ENCODE measurements at regions not wholly inside any gene's neighbourhood (a gene's known extent, or its start where the extent isn't known, plus 50 kb on each side); places are given as distances from the start of the nearest gene placed in this dataset.

GRCh38 chr22:48088926-48089536 is 1326.6 kb downstream of the TBC1D22A start:
- no peak for DNase-seq
- intact Hi-C loops (cut with DNase I), result no loop called here
- ATAC-seq (ENCODE audit: poor library complexity), result no peak

DNA sequence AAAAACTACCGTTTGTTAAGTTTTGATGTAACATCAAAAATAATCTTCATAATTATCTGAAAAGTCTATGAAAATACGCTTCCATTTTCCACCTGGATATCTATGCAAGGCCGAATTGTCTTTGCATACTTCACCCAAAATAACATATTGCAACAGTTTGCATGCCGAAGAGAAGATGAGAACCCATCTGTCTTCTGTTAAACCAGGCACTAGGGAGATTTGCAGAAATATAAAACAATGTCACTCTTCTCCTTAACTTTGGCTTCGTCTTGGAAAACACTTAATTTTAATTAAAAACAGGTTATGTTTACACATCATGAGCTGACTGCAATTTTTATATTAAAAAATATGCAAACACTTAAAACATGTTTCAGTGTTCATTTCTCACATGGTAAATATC is 1325.8 kb downstream of the TBC1D22A start:
- intact Hi-C loops (cut with DNase I), result no loop called here
- no peak for ATAC-seq (ENCODE audit: poor library complexity)
- no peak for DNase-seq

GRCh38 chr22:48085901-48086645 is 1323.6 kb downstream of the TBC1D22A start:
- DNase-seq, result no peak
- no peak for ATAC-seq (ENCODE audit: poor library complexity)
- intact Hi-C loops (cut with DNase I), result no loop called here

GRCh38 chr22:48084729-48085050 is 1322.2 kb downstream of the TBC1D22A start:
- intact Hi-C loops (cut with DNase I), result no loop called here

DNA sequence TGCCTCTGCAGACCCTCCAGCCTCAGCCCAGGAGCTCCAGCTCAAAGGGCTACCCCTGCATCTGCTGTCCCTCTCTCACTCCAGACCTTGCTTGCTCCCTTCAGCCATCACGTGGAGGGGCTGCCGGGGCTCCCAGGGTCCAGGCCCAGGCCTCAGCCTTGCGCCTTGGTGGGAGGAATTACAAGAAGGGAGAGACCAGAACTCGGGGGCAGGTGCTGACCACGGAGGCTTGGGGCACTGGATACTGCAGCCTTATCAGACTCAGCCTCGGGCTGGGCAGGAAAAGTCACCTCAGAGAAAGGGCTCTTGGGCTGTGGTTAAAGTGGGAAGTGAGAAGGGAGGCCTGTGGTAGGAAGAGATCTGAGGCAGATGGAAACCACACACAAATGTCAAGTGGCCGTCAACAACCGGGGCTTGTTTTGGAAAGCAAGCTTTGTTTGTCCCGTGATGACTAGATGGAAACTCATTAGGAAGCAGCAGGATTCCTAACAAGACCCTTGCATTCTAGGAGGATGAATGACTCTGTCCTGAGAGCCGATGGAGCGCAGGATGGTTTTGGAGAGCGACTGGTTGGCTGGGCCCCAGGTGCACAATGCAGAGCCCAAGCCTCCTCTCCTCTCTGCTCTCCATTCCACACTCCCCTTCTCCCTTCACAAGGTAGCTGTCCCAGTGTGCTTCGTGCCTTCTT is 1321.7 kb downstream of the TBC1D22A start:
- intact Hi-C loops (cut with DNase I), result no loop called here
- DNase-seq (no peak), ATAC-seq (ENCODE audit: poor library complexity) (no peak)

More at GRCh38 chr22:48084729-48085050, 1322.2 kb downstream of the TBC1D22A start:
- DNase-seq, result no peak
- ATAC-seq (ENCODE audit: poor library complexity), result no peak

DNA sequence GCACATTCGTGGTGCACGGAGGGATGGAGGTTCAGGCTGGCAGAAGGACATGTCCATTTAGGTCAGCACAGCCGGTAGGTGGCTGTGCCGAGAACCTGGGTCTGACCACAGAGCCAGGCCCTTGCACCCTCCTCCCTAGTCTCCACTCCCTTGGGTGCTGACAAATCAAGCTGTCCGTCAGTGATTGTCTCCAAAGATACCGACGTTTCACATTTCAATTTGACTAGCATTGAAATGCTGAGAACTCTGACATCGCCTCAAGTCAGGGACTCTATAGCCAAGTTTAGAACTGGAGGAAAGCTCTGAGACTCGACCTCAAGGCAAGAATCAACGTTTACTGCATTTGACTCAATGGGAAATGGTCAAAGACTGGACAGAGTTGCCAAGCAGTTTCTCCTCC is 1321.1 kb downstream of the TBC1D22A start:
- intact Hi-C loops (cut with DNase I), result no loop called here
- ATAC-seq (ENCODE audit: poor library complexity) (no peak), DNase-seq (no peak)

DNA sequence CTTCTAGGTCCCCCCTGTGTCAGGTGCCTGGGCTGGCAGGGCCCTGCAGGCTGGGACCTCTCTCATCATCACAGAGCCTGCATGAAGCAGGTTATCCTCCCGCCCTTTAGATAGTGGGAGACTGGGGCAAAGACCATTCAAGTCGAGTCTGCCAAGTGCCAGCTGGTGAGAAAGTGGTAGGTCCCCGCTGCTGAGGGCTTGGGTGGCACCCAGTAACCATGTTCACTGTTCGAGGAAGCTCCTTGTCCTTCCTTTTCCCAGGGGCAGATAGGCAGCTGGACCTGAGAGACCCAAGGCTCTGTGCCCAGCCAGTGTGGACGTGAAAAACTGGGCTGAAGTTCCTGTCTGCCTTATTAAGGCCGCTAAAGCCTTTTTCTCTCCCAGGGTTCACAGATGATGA is 1319.8 kb downstream of the TBC1D22A start:
- DNase-seq (no peak), ATAC-seq (ENCODE audit: poor library complexity) (no peak)
- intact Hi-C loops (cut with DNase I), result no loop called here

GRCh38 chr22:48081281-48081680 is 1318.8 kb downstream of the TBC1D22A start:
- ATAC-seq (ENCODE audit: poor library complexity) (no peak), DNase-seq (no peak)
- intact Hi-C loops (cut with DNase I), result no loop called here

DNA sequence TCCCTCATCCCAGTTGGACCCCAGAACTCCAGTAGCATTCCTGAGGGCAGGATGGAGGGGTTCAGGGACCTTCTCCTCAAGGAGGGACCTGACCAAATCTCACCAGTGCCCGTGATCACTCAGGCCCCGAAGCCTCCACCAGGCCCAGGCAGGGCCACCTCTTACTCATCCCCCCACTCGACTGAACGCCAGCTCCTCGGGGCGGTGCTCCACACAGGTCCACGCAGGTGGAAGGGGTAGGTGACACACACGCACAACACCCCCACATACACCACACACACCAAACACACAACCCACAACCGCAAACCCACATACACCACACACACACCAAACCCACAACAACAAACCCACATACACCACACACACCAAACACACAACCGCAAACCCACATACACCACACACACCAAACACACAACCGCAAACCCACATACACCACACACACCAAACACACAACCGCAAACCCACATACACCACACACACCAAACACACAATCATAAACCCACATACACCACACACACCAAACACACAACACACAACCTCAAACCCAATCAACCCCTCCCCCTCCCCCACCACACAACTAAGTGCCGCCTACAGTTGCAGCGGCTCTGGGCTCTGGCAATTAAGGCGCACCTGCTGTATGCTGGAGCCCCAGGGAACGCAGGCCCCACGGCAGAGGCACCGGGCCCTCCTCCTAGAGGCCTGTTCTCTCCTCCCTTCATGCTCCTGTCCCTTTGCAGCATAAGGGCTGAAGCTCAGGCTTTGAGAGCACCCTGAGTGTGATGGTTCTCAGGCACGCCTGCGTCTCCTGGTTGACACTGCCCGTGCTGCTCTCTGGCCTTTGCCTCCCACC is 1318.1 kb downstream of the TBC1D22A start:
- intact Hi-C loops (cut with DNase I), result no loop called here
- no peak for DNase-seq
- ATAC-seq (ENCODE audit: poor library complexity), result no peak

GRCh38 chr22:48079505-48080290 is 1317.2 kb downstream of the TBC1D22A start:
- intact Hi-C loops (cut with DNase I), result no loop called here
- ATAC-seq (ENCODE audit: poor library complexity), result no peak
- DNase-seq, result no peak

DNA sequence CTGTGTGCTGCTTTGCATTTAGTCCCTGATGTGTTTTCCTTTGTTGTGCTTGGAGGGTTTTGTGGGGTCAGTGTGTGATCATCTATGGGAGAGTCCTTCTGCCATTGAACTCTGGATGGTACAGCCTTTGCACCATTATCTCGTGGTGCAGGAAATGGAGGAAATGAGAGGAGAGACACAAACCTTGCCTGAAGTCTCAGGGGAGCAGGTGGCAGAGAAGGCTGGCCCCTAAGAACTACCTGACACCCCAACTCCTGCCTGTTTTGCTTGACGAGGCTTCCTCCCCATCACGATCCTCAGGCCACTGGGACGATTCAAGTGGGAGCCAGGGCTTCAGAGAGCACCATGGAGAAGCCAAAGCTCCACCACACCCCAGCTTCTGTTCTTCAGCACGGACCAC is 1316.4 kb downstream of the TBC1D22A start:
- ATAC-seq (ENCODE audit: poor library complexity) (no peak), DNase-seq (no peak)
- intact Hi-C loops (cut with DNase I), result no loop called here

GRCh38 chr22:48077699-48078098 is 1315.2 kb downstream of the TBC1D22A start:
- DNase-seq (no peak), ATAC-seq (ENCODE audit: poor library complexity) (no peak)
- intact Hi-C loops (cut with DNase I), result no loop called here

DNA sequence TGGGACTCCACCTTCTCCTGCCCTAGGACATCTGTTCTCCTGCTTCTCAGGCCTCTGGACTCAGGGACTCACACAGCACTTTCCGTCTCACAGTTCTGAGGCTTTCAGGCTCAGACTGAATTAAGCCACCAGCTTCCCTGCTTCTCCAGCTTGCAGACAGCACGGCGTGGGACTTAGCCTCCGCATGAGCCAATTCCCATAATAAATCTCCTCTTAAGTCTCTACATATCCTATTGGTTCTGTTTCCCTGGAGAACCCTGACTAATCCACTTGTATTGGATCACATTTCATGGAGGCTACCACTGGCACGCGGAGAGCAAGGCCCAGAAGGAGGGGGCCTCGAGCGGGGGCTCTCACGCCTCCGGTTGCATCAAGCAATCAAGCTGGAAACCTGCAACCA is 1313.6 kb downstream of the TBC1D22A start:
- DNase-seq (no peak), ATAC-seq (ENCODE audit: poor library complexity) (no peak)
- intact Hi-C loops (cut with DNase I), result no loop called here

DNA sequence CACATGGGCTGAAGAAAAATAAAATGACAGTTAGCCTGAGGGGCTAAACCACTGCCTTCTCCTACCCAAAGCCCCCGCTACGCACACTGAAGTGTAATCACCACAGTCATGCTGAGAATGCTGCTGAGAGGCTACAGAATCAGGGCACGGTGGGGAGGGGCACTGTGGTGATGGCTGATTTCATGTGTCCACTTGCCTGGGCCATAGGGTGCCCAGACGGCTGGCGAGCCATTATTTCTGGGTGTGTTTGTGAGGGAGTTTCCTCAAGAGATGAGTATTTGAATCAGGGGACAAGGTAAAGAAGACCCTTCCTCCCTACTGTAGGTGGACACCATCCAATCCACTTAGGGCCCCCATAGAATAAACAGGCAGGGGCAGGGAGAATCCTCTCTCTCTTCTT is 1313.2 kb downstream of the TBC1D22A start:
- intact Hi-C loops (cut with DNase I), result no loop called here

DNA sequence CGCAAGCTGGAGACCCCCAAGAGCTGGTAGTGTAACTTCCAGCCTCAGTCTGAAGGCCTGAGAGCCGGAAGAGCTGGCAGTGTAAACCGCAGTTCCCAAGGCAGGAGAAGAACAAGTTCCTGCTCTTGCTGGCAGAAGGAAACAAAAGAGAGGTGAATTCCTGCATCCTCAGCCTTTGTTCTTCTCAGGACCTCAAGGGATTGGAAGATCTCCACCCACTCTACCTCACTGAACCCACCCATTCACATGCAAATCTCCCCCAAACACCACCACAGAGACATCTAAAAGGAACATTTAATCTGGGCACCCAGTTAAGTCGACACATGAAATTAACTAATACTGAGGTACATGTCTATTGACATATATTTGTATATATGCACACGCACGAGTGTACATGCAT is 1310.3 kb downstream of the TBC1D22A start:
- ATAC-seq (ENCODE audit: poor library complexity) (no peak), DNase-seq (no peak)
- intact Hi-C loops (cut with DNase I), result no loop called here

More for the DNA sequence above, 1313.2 kb downstream of the TBC1D22A start:
- DNase-seq, result no peak
- no peak for ATAC-seq (ENCODE audit: poor library complexity)

- no peak for ATAC-seq (ENCODE audit: poor library complexity)
- intact Hi-C loops (cut with DNase I), result no loop called here
- no peak for DNase-seq
Observed at GRCh38 chr22:48071828-48072227, 1309.4 kb downstream of the TBC1D22A start.

GRCh38 chr22:48071305-48071704 is 1308.9 kb downstream of the TBC1D22A start:
- no peak for DNase-seq
- intact Hi-C loops (cut with DNase I), result no loop called here
- ATAC-seq (ENCODE audit: poor library complexity), result no peak

GRCh38 chr22:48070760-48071159 is 1308.3 kb downstream of the TBC1D22A start:
- ATAC-seq (ENCODE audit: poor library complexity), result no peak
- intact Hi-C loops (cut with DNase I), result no loop called here
- no peak for DNase-seq

DNA sequence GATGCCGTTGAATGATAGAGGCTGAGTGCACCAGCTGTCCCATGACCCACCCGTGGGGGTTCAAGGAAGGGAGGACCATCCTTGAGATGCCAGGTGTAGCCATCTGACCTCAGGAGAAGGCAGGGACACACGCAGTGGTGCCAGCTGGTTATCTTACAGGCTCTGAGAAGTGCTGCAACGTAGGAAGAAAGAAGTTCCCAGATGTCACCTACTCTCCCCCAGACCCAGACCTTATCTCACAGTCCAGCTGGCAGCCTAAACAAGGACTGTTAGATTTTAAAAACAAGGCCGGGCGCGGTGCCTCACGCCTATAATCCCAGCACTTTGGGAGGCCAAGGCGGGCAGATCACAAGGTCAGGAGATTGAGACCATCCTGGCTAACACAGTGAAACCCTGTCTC is 1307.6 kb downstream of the TBC1D22A start:
- intact Hi-C loops (cut with DNase I), result no loop called here
- DNase-seq (no peak), ATAC-seq (ENCODE audit: poor library complexity) (no peak)
